Large intestine (tissue), 3 donors: ENCODE measurements at regions not wholly inside any gene's neighbourhood (a gene's known extent, or its start where the extent isn't known, plus 50 kb on each side); places are given as distances from the start of the nearest gene placed in this dataset.

Source experiments
- DNase-seq, 2 donors: peaks; one replicate each; pipeline versions ENCODE4 v3.0.0 to v3.0.0-alpha.2; 2013
- H3K27ac ChIP-seq: one replicate; pipeline ENCODE4 v1.5.1; 2013; ENCODE audit warnings: low read length
- H3K27me3 ChIP-seq: 2 replicates; pipeline ENCODE4 v1.6.1; 2013; ENCODE audit warnings: low read length; ENCODE audit not compliant: control insufficient read depth, insufficient read depth
- H3K36me3 ChIP-seq: 2 replicates; pipeline ENCODE4 v1.6.1; 2013; ENCODE audit warnings: low read length; ENCODE audit not compliant: control insufficient read depth, insufficient read depth
- H3K4me1 ChIP-seq: one replicate; pipeline ENCODE4 v1.6.1; 2013; ENCODE audit warnings: low read length; ENCODE audit not compliant: control insufficient read depth, insufficient read depth
- H3K4me3 ChIP-seq: one replicate; pipeline ENCODE4 v1.5.1; 2013; ENCODE audit warnings: low read length
- H3K9me3 ChIP-seq: one replicate; pipeline ENCODE4 v1.6.1; 2013; ENCODE audit warnings: mild to moderate bottlenecking, low read depth, low read length, moderate library complexity; ENCODE audit not compliant: control insufficient read depth
- WGBS: methylation state at CpG from one replicate; pipeline ENCODE4 v1.1.5; 2013; ENCODE audit warnings: low lambda C conversion rate; ENCODE audit not compliant: insufficient coverage; 5-methylcytosine and 5-hydroxymethylcytosine counted together

GRCh38 chr10:28922861-28923260 is 245.5 kb downstream of the BAMBI start:
- no peaks in the 10 kb centered on the region for H3K27me3 ChIP-seq
- peaks cover 13% of the 10 kb centered on the region for H3K9me3 ChIP-seq
- WGBS = no CpG with 5 or more reads among the region's 2 CpGs
- H3K4me1 ChIP-seq = no peaks in the 10 kb centered on the region
- no peak overlapping the region for H3K4me3 ChIP-seq
- no peaks in the 10 kb centered on the region for H3K36me3 ChIP-seq
- DNase-seq = no peak
- H3K27ac ChIP-seq = no peak overlapping the region

- H3K27ac ChIP-seq = no peak overlapping the region
- no peaks in the 10 kb centered on the region for H3K36me3 ChIP-seq
- no CpG with 5 or more reads among the region's 10 CpGs for WGBS
These were observed 247.4 kb downstream of the BAMBI start for GRCh38 chr10:28924717-28925116.

GRCh38 chr10:28925121-28925663 is 247.9 kb downstream of the BAMBI start:
- Histone ChIP-seq H3K27ac (no peak overlapping the region), H3K9me3 (peaks cover 13% of the 10 kb centered on the region), H3K36me3 (no peaks in the 10 kb centered on the region), H3K4me1 (no peaks in the 10 kb centered on the region), H3K27me3 (no peaks in the 10 kb centered on the region), H3K4me3 (no peak overlapping the region)
- no CpG with 5 or more reads among the region's 32 CpGs for WGBS
- DNase-seq = peak in 1 of 2 donors; percentile 15

More at GRCh38 chr10:28924717-28925116, 247.4 kb downstream of the BAMBI start:
- no peak overlapping the region for H3K4me3 ChIP-seq
- H3K4me1 ChIP-seq = no peaks in the 10 kb centered on the region
- peaks cover 13% of the 10 kb centered on the region for H3K9me3 ChIP-seq
- no peak for DNase-seq
- H3K27me3 ChIP-seq = no peaks in the 10 kb centered on the region

- WGBS = 100% methylated on average over 1 of the region's 3 CpGs
- no peak overlapping the region for H3K27ac ChIP-seq
- DNase-seq = no peak
- no peaks in the 10 kb centered on the region for H3K27me3 ChIP-seq
- H3K4me1 ChIP-seq = no peaks in the 10 kb centered on the region
- H3K9me3 ChIP-seq = peaks cover 12% of the 10 kb centered on the region
- H3K36me3 ChIP-seq = no peaks in the 10 kb centered on the region
- no peak overlapping the region for H3K4me3 ChIP-seq
These were observed 249.6 kb downstream of the BAMBI start for GRCh38 chr10:28926932-28927331.

- Histone ChIP-seq H3K27me3 (no peaks in the 10 kb centered on the region), H3K4me1 (no peaks in the 10 kb centered on the region), H3K36me3 (no peaks in the 10 kb centered on the region), H3K27ac (no peak overlapping the region), H3K4me3 (no peak overlapping the region), H3K9me3 (peaks cover 6% of the 10 kb centered on the region)
- WGBS = no CpG with 5 or more reads among the region's 2 CpGs
- DNase-seq = no peak
These were observed 251.2 kb downstream of the BAMBI start for GRCh38 chr10:28928484-28928883.

- no CpG with 5 or more reads among the region's 3 CpGs for WGBS
- Histone ChIP-seq H3K9me3 (peaks cover 17% of the 10 kb centered on the region), H3K36me3 (no peaks in the 10 kb centered on the region), H3K27me3 (no peaks in the 10 kb centered on the region), H3K27ac (no peak overlapping the region), H3K4me3 (no peak overlapping the region), H3K4me1 (no peaks in the 10 kb centered on the region)
- DNase-seq = no peak
These were observed 252.6 kb downstream of the BAMBI start for GRCh38 chr10:28929942-28930341.

- no peaks in the 10 kb centered on the region for H3K4me1 ChIP-seq
- H3K27ac ChIP-seq = no peak overlapping the region
- H3K4me3 ChIP-seq = no peak overlapping the region
- no peak for DNase-seq
- WGBS = 80% methylated on average over 2 of the region's 5 CpGs
- peaks cover 13% of the 10 kb centered on the region for H3K9me3 ChIP-seq
- H3K36me3 ChIP-seq = no peaks in the 10 kb centered on the region
- H3K27me3 ChIP-seq = no peaks in the 10 kb centered on the region
These were observed 253.5 kb downstream of the BAMBI start for GRCh38 chr10:28930514-28931495.

- DNase-seq = no peak
- Histone ChIP-seq H3K4me3 (no peak overlapping the region), H3K4me1 (no peaks in the 10 kb centered on the region), H3K36me3 (no peaks in the 10 kb centered on the region), H3K27ac (no peak overlapping the region), H3K9me3 (peaks cover 13% of the 10 kb centered on the region), H3K27me3 (no peaks in the 10 kb centered on the region)
- 100% methylated on average over 1 of the region's 2 CpGs for WGBS
These were observed 257.7 kb downstream of the BAMBI start for GRCh38 chr10:28935061-28935460.

GRCh38 chr10:28937959-28938358 is 260.6 kb downstream of the BAMBI start:
- no peak overlapping the region for H3K4me3 ChIP-seq
- no peaks in the 10 kb centered on the region for H3K36me3 ChIP-seq
- peaks cover 15% of the 10 kb centered on the region for H3K9me3 ChIP-seq
- DNase-seq = no peak
- no peak overlapping the region for H3K27ac ChIP-seq
- peaks cover 5% of the 10 kb centered on the region for H3K4me1 ChIP-seq
- H3K27me3 ChIP-seq = no peaks in the 10 kb centered on the region
- 90% methylated on average over 1 of the region's 7 CpGs for WGBS

GRCh38 chr10:28938745-28939144 is 261.4 kb downstream of the BAMBI start:
- peaks cover 11% of the 10 kb centered on the region for H3K9me3 ChIP-seq
- WGBS = no CpG with 5 or more reads among the region's 1 CpG
- DNase-seq = no peak
- no peaks in the 10 kb centered on the region for H3K36me3 ChIP-seq
- H3K27ac ChIP-seq = no peak overlapping the region
- H3K4me3 ChIP-seq = no peak overlapping the region
- no peaks in the 10 kb centered on the region for H3K27me3 ChIP-seq
- H3K4me1 ChIP-seq = peaks cover 5% of the 10 kb centered on the region
